ENCODE measurements at regions not wholly inside any gene's neighbourhood (a gene's known extent, or its start where the extent isn't known, plus 50 kb on each side); places are given as distances from the start of the nearest gene placed in this dataset.

GRCh38 chr2:76385943-76386342 is 675.2 kb upstream of the GCFC2 start:
- H3K4me1 Mint-ChIP-seq: no peaks in the 10 kb centered on the region
- TF ChIP-seq ZNF317 (CRISPR knock-in tag; IDR thresholded peaks at IDR 0.05; ENCODE audit: borderline replicate concordance, low read depth): no peak
- no peak for TF ChIP-seq MXD4 (CRISPR knock-in tag; IDR thresholded peaks at IDR 0.05; ENCODE audit: borderline replicate concordance)
- no peak for TF ChIP-seq CDX4 (CRISPR knock-in tag; IDR thresholded peaks at IDR 0.05; ENCODE audit: borderline replicate concordance)
- TF ChIP-seq ZNF121 (CRISPR knock-in tag; IDR thresholded peaks at IDR 0.05): no peak
- TF ChIP-seq, protein P1, sequence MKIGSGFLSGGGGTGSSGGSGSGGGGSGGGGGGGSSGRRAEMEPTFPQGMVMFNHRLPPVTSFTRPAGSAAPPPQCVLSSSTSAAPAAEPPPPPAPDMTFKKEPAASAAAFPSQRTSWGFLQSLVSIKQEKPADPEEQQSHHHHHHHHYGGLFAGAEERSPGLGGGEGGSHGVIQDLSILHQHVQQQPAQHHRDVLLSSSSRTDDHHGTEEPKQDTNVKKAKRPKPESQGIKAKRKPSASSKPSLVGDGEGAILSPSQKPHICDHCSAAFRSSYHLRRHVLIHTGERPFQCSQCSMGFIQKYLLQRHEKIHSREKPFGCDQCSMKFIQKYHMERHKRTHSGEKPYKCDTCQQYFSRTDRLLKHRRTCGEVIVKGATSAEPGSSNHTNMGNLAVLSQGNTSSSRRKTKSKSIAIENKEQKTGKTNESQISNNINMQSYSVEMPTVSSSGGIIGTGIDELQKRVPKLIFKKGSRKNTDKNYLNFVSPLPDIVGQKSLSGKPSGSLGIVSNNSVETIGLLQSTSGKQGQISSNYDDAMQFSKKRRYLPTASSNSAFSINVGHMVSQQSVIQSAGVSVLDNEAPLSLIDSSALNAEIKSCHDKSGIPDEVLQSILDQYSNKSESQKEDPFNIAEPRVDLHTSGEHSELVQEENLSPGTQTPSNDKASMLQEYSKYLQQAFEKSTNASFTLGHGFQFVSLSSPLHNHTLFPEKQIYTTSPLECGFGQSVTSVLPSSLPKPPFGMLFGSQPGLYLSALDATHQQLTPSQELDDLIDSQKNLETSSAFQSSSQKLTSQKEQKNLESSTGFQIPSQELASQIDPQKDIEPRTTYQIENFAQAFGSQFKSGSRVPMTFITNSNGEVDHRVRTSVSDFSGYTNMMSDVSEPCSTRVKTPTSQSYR (CRISPR knock-in tag; IDR thresholded peaks at IDR 0.05): no peak
- TF ChIP-seq CBFB (CRISPR knock-in tag; IDR thresholded peaks at IDR 0.05; ENCODE audit: low read depth): no peak
- no peak for TF ChIP-seq SOX15 (CRISPR knock-in tag; IDR thresholded peaks at IDR 0.05)
- no peak for TF ChIP-seq ATF2 (CRISPR knock-in tag; IDR thresholded peaks at IDR 0.05; ENCODE audit: borderline replicate concordance, low read depth)
- TF ChIP-seq HMGXB4 (CRISPR knock-in tag; IDR thresholded peaks at IDR 0.05): no peak
- TF ChIP-seq TEAD4 (CRISPR knock-in tag; IDR thresholded peaks at IDR 0.05): no peak
- TF ChIP-seq, protein P2, sequence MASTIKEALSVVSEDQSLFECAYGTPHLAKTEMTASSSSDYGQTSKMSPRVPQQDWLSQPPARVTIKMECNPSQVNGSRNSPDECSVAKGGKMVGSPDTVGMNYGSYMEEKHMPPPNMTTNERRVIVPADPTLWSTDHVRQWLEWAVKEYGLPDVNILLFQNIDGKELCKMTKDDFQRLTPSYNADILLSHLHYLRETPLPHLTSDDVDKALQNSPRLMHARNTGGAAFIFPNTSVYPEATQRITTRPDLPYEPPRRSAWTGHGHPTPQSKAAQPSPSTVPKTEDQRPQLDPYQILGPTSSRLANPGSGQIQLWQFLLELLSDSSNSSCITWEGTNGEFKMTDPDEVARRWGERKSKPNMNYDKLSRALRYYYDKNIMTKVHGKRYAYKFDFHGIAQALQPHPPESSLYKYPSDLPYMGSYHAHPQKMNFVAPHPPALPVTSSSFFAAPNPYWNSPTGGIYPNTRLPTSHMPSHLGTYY (CRISPR knock-in tag; IDR thresholded peaks at IDR 0.05): no peak
- no peak overlapping the region for H3K27ac Mint-ChIP-seq
- peaks cover 4% of the 10 kb centered on the region; the same call in 1 of the 2 replicates for H3K9me3 Mint-ChIP-seq
- ChIA-PET CTCF (no interaction called here), POLR2A (no interaction called here)
- no peak for ATAC-seq
- peaks cover 4% of the 10 kb centered on the region; the same call in 1 of the 2 replicates for H3K36me3 Mint-ChIP-seq
- no peak overlapping the region for H3K4me3 Mint-ChIP-seq
- H3K27me3 Mint-ChIP-seq (ENCODE audit: low read depth): no peaks in the 10 kb centered on the region; the same call in 1 of the 2 replicates
- DNase-seq (ENCODE audit: low spot score): no peak

GRCh38 chr2:76381624-76382023 is 670.9 kb upstream of the GCFC2 start:
- no peak overlapping the region for H3K4me3 Mint-ChIP-seq
- DNase-seq (ENCODE audit: low spot score) (no peak), ATAC-seq (no peak)
- no peaks in the 10 kb centered on the region; the same call in 1 of the 2 replicates for H3K4me1 Mint-ChIP-seq
- H3K36me3 Mint-ChIP-seq: no peaks in the 10 kb centered on the region
- POLR2A ChIA-PET: no interaction called here
- H3K9me3 Mint-ChIP-seq: no peaks in the 10 kb centered on the region
- H3K27ac Mint-ChIP-seq: no peak overlapping the region
- CTCF ChIA-PET: no interaction called here
- no peak for TF ChIP-seq CREM (CRISPR knock-in tag; IDR thresholded peaks at IDR 0.05)
- no peak for TF ChIP-seq PREB (CRISPR knock-in tag; IDR thresholded peaks at IDR 0.05; ENCODE audit: borderline replicate concordance)
- TF ChIP-seq ZNF416 (CRISPR knock-in tag; IDR thresholded peaks at IDR 0.05): no peak
- TF ChIP-seq, protein P3, sequence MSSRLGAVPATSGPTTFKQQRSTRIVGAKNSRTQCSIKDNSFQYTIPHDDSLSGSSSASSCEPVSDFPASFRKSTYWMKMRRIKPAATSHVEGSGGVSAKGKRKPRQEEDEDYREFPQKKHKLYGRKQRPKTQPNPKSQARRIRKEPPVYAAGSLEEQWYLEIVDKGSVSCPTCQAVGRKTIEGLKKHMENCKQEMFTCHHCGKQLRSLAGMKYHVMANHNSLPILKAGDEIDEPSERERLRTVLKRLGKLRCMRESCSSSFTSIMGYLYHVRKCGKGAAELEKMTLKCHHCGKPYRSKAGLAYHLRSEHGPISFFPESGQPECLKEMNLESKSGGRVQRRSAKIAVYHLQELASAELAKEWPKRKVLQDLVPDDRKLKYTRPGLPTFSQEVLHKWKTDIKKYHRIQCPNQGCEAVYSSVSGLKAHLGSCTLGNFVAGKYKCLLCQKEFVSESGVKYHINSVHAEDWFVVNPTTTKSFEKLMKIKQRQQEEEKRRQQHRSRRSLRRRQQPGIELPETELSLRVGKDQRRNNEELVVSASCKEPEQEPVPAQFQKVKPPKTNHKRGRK (CRISPR knock-in tag; IDR thresholded peaks at IDR 0.05; ENCODE audit: borderline replicate concordance): no peak
- TF ChIP-seq, protein P4, sequence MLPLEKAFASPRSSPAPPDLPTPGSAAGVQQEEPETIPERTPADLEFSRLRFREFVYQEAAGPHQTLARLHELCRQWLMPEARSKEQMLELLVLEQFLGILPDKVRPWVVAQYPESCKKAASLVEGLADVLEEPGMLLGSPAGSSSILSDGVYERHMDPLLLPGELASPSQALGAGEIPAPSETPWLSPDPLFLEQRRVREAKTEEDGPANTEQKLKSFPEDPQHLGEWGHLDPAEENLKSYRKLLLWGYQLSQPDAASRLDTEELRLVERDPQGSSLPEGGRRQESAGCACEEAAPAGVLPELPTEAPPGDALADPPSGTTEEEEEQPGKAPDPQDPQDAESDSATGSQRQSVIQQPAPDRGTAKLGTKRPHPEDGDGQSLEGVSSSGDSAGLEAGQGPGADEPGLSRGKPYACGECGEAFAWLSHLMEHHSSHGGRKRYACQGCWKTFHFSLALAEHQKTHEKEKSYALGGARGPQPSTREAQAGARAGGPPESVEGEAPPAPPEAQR (CRISPR knock-in tag; IDR thresholded peaks at IDR 0.05): no peak
- TF ChIP-seq NR1H2 (CRISPR knock-in tag; IDR thresholded peaks at IDR 0.05): no peak
- TF ChIP-seq FOXJ3 (CRISPR knock-in tag; IDR thresholded peaks at IDR 0.05; ENCODE audit: borderline replicate concordance): no peak
- no peaks in the 10 kb centered on the region for H3K27me3 Mint-ChIP-seq (ENCODE audit: low read depth)
